B cell (primary cell): ENCODE measurements at regions not wholly inside any gene's neighbourhood (a gene's known extent, or its start where the extent isn't known, plus 50 kb on each side); places are given as distances from the start of the nearest gene placed in this dataset.

Source experiments
- ATAC-seq: fragments of 200-7000 bp; cut with Tn5 transposase; one replicate; pipeline ENCODE4 v1.10.0; 2021; ENCODE audit warnings: low read depth, mild to moderate bottlenecking, moderate number of reproducible peaks, moderate library complexity
- CTCF ChIA-PET: fragments of 350-600 bp; sonication (Branson Sonifier 250); formaldehyde crosslinking; loops from one replicate; lab custom pipeline; 2021; ENCODE audit warnings: antibody characterized with exemption, inconsistent platforms; lab: Charles Lee
- POLR2A ChIA-PET: fragments of 350-600 bp; sonication (Branson Sonifier 250); formaldehyde crosslinking; loops from one replicate; lab custom pipeline; 2021; ENCODE audit warnings: antibody characterized with exemption; lab: Charles Lee
- DNase-seq: peaks from one replicate; pipeline ENCODE4 v3.0.0; 2013
- H2AFZ ChIP-seq: 2 replicates; pipeline ENCODE4 v1.6.1; 2012; ENCODE audit warnings: mild to moderate bottlenecking, low read depth, low read length; ENCODE audit not compliant: insufficient read depth, poor library complexity, severe bottlenecking
- H3K27ac ChIP-seq, 2 donors: 1 replicate in 1 of 2; 2 replicates in 1 of 2; pipeline ENCODE4 v1.5.1; 2012 to 2013; ENCODE audit warnings: low read length in 2 of 2, mild to moderate bottlenecking in 2 of 2, moderate library complexity in 1 of 2
- H3K27me3 ChIP-seq, 4 experiments: fragments of 200-600 bp in 1 of 4; sonication (generic) in 1 of 4; replicated peaks in 1 of 4; 1 replicate in 2 of 4; 2 replicates in 2 of 4; pipeline versions ENCODE4 v1.6.1 to v1.7.0; 2013 to 2016; ENCODE audit warnings: low read length in 3 of 4, mild to moderate bottlenecking in 2 of 4, mixed read lengths in 1 of 4, moderate library complexity in 1 of 4; ENCODE audit not compliant: insufficient read depth in 4 of 4, control insufficient read depth in 3 of 4; ENCODE audit errors: control extremely low read depth in 1 of 4
- H3K36me3 ChIP-seq, 2 experiments: replicated peaks in 1 of 2; 1 replicate in 1 of 2; 2 replicates in 1 of 2; pipeline versions ENCODE4 v1.6.1 to v1.7.1; 2013; ENCODE audit warnings: low read length in 1 of 2; ENCODE audit not compliant: insufficient read depth in 2 of 2, control insufficient read depth in 1 of 2; ENCODE audit errors: control extremely low read depth in 1 of 2, extremely low read depth in 1 of 2
- H3K4me1 ChIP-seq, 2 donors: fragments of 200-600 bp in 1 of 2; sonication (generic) in 1 of 2; 1 replicate in 1 of 2; 2 replicates in 1 of 2; pipeline versions ENCODE4 v1.5.1 to v1.6.1; 2013 to 2017; ENCODE audit warnings: low read length in 2 of 2; ENCODE audit not compliant: control insufficient read depth in 2 of 2, insufficient read depth in 2 of 2
- H3K4me2 ChIP-seq: replicated peaks from 2 replicates; pipeline ENCODE3; 2012; ENCODE audit warnings: mild to moderate bottlenecking, low read depth, low read length; ENCODE audit not compliant: poor library complexity, severe bottlenecking
- H3K4me3 ChIP-seq, 5 experiments: fragments of 200-600 bp in 1 of 5; sonication (generic) in 1 of 5; 1 replicate in 3 of 5; 2 replicates in 2 of 5; pipeline versions ENCODE4 v1.5.1 to v1.7.0; 2011 to 2016; ENCODE audit warnings: low read length in 4 of 5, mild to moderate bottlenecking in 4 of 5, low read depth in 2 of 5, control low read depth in 1 of 5, moderate library complexity in 1 of 5; ENCODE audit not compliant: insufficient read depth in 1 of 5; ENCODE audit errors: control extremely low read depth in 1 of 5, extremely low read depth in 1 of 5
- H3K79me2 ChIP-seq: fragments of 200-600 bp; sonication (generic); one replicate; pipeline ENCODE4 v1.6.0; 2016; ENCODE audit warnings: low read length; ENCODE audit not compliant: control insufficient read depth, insufficient read depth
- H3K9ac ChIP-seq: fragments of 200-600 bp; sonication (generic); 2 replicates; pipeline ENCODE4 v1.6.1; 2017; ENCODE audit warnings: mild to moderate bottlenecking, low read length, moderate library complexity
- H3K9me3 ChIP-seq, 3 donors: one replicate each; pipeline versions ENCODE4 v1.6.1 to v1.7.1; 2013; ENCODE audit warnings: low read length in 2 of 3; ENCODE audit not compliant: control insufficient read depth in 2 of 3, insufficient read depth in 1 of 3; ENCODE audit errors: control extremely low read depth in 1 of 3
- H4K20me1 ChIP-seq: 2 replicates; pipeline ENCODE4 v1.6.0; 2012; ENCODE audit warnings: mild to moderate bottlenecking, low read length; ENCODE audit not compliant: insufficient read depth, control insufficient read depth, poor library complexity, severe bottlenecking
- H3K27ac Mint-ChIP-seq: one replicate; pipeline ENCODE4 v1.8.0; 2021; ENCODE audit warnings: mixed read lengths
- H3K27me3 Mint-ChIP-seq: one replicate; pipeline ENCODE4 v1.8.0; 2021; ENCODE audit warnings: mixed read lengths
- H3K4me1 Mint-ChIP-seq: one replicate; pipeline ENCODE4 v1.8.0; 2021; ENCODE audit warnings: mixed read lengths
- H3K4me3 Mint-ChIP-seq: one replicate; pipeline ENCODE4 v1.8.0; 2021; ENCODE audit warnings: mixed read lengths
- H3K9me3 Mint-ChIP-seq: one replicate; pipeline ENCODE4 v1.8.0; 2022; ENCODE audit warnings: mixed read lengths; ENCODE audit not compliant: insufficient read depth
- EZH2 ChIP-seq: IDR thresholded peaks from 2 replicates; pipeline ENCODE4 v1.6.1; 2012; ENCODE audit warnings: borderline replicate concordance, low read depth, mild to moderate bottlenecking, moderate library complexity, low read length; ENCODE audit not compliant: insufficient read depth, poor library complexity, severe bottlenecking
- WGBS: methylation state at CpG from one replicate; pipeline ENCODE4 v1.1.5; 2013; ENCODE audit warnings: missing lambda C conversion rate; ENCODE audit not compliant: insufficient coverage; 5-methylcytosine and 5-hydroxymethylcytosine counted together
- intact Hi-C: fragments of 100-400 bp; cut with micrococcal nuclease; formaldehyde crosslinking; loops from one replicate; pipeline ENCODE4 v1.10.0; 2022
- TF ChIP-seq, protein P1 (sequence below): fragments of 200-600 bp; IDR thresholded peaks from one replicate; pipeline ENCODE4 v1.8.0; 2022; ENCODE audit warnings: antibody characterized with exemption, mild to moderate bottlenecking

DNA sequence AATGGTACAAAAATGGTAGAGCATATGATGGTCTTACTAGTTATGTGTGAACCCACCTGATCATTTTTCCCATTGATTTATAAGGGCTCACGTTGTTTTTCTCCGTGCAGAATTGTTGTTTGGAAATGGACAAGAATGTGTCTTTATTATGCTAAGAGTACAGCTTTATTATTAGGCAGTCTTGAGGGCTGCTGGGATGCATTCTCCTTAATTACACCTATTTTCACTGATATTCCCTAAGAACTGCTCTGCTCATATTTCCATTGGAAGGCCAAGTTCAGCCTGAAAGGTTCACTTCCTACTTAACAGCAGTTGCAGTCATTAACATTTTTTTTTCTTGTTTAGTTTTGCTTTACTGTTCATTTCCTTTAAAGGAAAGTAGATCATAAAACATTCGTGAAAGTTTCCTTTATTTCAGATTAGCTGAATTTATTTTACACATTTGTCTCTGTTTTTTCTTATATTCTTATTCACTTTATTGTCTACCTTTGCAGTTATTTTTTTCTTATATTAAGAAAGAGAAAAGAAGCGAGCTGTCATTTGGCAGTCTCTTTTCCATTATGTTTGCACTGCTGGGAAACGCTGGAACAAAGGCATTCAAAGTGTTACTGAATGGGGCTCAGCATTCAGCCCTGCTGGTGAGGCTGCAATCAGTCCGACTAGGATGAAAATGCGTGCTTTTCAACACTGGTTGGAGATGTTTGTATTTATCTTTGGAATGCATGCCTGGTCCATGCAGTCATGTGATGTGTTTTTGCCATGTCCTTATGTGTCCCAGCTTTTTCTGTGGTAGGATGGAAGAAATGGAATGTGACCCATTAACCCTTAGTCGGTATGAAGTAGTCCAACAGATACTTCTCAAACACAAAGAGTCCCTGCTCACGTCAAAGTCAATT is 602.7 kb upstream of the ZNF608 start:
- CTCF ChIA-PET, result no interaction called here
- DNase-seq, result no peak

GRCh38 chr5:125357660-125358059 is 611.2 kb upstream of the ZNF608 start:
- H3K4me2 ChIP-seq, result no peak overlapping the region
- POLR2A ChIA-PET, result no interaction called here
- no peak overlapping the region for H3K4me3 ChIP-seq
- ATAC-seq (no peak), DNase-seq (no peak)
- Mint-ChIP-seq H3K4me1 (no peaks in the 10 kb centered on the region), H3K27me3 (no peaks in the 10 kb centered on the region), H3K27ac (no peak overlapping the region), H3K9me3 (peaks cover 9% of the 10 kb centered on the region), H3K4me3 (no peak overlapping the region)
- intact Hi-C loops, result no loop called here
- no peak overlapping the region for H2AFZ ChIP-seq
- no peaks in the 10 kb centered on the region for H3K79me2 ChIP-seq
- no peaks in the 10 kb centered on the region for H3K4me1 ChIP-seq
- no peak overlapping the region for H3K27ac ChIP-seq
- H3K27me3 ChIP-seq, result no peaks in the 10 kb centered on the region
- CTCF ChIA-PET, result no interaction called here
- H4K20me1 ChIP-seq, result no peaks in the 10 kb centered on the region
- peaks cover 0 to 14% (median 13%) of the 10 kb centered on the region in 3 donors for H3K9me3 ChIP-seq
- no peak for TF ChIP-seq EZH2
- H3K36me3 ChIP-seq, result no peaks in the 10 kb centered on the region
- H3K9ac ChIP-seq, result no peak overlapping the region

More for the DNA sequence above, 602.7 kb upstream of the ZNF608 start:
- Histone ChIP-seq H3K36me3 (no peaks in the 10 kb centered on the region), H2AFZ (no peak overlapping the region), H3K4me3 (no peak overlapping the region), H3K4me2 (no peak overlapping the region), H4K20me1 (no peaks in the 10 kb centered on the region), H3K4me1 (no peaks in the 10 kb centered on the region), H3K79me2 (no peaks in the 10 kb centered on the region), H3K27me3 (no peaks in the 10 kb centered on the region), H3K9ac (no peak overlapping the region), H3K9me3 (no peaks in the 10 kb centered on the region), H3K27ac (no peak overlapping the region)
- Mint-ChIP-seq H3K27me3 (no peaks in the 10 kb centered on the region), H3K27ac (no peak overlapping the region), H3K9me3 (no peaks in the 10 kb centered on the region), H3K4me3 (no peak overlapping the region), H3K4me1 (no peaks in the 10 kb centered on the region)
- TF ChIP-seq EZH2, result no peak
- TF ChIP-seq, protein P1, sequence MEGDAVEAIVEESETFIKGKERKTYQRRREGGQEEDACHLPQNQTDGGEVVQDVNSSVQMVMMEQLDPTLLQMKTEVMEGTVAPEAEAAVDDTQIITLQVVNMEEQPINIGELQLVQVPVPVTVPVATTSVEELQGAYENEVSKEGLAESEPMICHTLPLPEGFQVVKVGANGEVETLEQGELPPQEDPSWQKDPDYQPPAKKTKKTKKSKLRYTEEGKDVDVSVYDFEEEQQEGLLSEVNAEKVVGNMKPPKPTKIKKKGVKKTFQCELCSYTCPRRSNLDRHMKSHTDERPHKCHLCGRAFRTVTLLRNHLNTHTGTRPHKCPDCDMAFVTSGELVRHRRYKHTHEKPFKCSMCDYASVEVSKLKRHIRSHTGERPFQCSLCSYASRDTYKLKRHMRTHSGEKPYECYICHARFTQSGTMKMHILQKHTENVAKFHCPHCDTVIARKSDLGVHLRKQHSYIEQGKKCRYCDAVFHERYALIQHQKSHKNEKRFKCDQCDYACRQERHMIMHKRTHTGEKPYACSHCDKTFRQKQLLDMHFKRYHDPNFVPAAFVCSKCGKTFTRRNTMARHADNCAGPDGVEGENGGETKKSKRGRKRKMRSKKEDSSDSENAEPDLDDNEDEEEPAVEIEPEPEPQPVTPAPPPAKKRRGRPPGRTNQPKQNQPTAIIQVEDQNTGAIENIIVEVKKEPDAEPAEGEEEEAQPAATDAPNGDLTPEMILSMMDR, result no peak
- no peak for ATAC-seq
- POLR2A ChIA-PET, result no interaction called here
- WGBS, result 83% methylated on average over 5 of the region's 9 CpGs
- intact Hi-C loops, result no loop called here
